ENCODE measurements at regions not wholly inside any gene's neighbourhood (a gene's known extent, or its start where the extent isn't known, plus 50 kb on each side); places are given as distances from the start of the nearest gene placed in this dataset.

DNA sequence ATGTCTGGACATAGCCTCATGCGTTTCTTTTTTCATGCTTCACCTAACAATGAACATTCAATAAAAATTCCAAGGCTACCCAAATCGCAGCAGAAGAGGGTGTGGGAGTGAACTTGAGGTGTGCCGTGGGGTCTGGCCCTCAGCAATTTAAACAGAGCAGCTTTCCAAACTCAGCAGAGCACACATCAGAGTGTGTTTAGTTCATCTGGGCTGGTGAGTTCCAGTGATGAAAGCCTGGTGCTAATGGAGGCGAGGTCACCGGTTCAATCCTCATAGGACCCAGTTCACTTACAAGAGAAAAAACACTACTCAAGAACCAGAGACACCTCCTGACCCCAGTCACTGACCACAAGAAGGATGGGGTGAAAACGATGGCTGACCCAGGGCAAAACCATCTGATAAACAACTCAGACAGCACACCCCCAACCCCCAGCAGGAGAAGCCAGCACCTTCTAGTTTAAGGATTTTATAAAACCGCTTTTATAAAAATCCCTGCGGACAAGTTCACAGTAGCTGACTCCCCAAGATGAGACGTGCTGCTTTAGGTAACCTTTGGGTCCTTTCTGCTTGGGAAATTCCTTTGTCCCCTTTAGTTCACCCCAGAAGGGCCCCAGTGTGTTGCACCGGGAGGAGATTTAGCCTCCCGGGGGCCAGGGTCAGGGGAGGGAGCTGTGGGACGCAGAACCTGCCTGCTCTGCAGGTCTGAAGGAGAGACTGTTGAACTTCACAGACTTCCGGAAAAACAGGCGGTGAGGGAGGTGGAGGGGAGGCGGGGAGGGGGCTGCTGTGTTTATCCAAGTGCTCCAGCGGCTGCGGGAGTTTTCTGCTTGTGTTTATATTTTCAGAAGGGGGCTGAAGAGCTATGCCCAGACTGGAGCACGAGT, 152.7 kb upstream of the SOX11 start:
- TF ChIP-seq, protein P1, sequence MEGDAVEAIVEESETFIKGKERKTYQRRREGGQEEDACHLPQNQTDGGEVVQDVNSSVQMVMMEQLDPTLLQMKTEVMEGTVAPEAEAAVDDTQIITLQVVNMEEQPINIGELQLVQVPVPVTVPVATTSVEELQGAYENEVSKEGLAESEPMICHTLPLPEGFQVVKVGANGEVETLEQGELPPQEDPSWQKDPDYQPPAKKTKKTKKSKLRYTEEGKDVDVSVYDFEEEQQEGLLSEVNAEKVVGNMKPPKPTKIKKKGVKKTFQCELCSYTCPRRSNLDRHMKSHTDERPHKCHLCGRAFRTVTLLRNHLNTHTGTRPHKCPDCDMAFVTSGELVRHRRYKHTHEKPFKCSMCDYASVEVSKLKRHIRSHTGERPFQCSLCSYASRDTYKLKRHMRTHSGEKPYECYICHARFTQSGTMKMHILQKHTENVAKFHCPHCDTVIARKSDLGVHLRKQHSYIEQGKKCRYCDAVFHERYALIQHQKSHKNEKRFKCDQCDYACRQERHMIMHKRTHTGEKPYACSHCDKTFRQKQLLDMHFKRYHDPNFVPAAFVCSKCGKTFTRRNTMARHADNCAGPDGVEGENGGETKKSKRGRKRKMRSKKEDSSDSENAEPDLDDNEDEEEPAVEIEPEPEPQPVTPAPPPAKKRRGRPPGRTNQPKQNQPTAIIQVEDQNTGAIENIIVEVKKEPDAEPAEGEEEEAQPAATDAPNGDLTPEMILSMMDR (IDR thresholded peaks at IDR 0.05; ENCODE audit: borderline replicate concordance, control extremely low read depth, extremely low read depth, insufficient read depth, missing control alignments), result no peak
- no peak for DNase-seq (ENCODE audit: low spot score)
- in situ Hi-C loops (cut with MboI; ENCODE audit: low sequenced_read_pairs, unreplicated experiment), result no loop called here

DNA sequence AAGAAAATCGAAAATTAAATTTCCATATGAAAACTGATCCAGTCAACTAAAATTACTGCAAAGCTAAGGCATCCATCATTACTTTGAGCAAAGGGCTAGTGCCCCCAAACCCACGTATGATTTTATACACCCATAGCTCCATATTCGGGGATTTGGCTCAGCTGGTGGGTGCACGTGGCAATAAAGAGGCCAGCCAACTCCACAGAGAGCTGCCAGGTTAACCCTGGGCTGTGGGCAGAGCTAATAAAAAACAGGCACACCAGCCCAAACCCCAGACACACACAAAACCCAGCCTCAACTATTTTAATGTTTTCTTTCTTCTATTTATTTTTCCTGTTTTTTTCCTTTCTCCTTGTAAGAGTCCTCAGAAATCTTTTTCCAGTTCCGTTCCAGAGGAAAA, 151.3 kb upstream of the SOX11 start:
- DNase-seq (ENCODE audit: low spot score), result no peak
- in situ Hi-C loops (cut with MboI; ENCODE audit: low sequenced_read_pairs, unreplicated experiment), result no loop called here
- TF ChIP-seq, protein P1 (IDR thresholded peaks at IDR 0.05; ENCODE audit: borderline replicate concordance, control extremely low read depth, extremely low read depth, insufficient read depth, missing control alignments), result no peak

DNA sequence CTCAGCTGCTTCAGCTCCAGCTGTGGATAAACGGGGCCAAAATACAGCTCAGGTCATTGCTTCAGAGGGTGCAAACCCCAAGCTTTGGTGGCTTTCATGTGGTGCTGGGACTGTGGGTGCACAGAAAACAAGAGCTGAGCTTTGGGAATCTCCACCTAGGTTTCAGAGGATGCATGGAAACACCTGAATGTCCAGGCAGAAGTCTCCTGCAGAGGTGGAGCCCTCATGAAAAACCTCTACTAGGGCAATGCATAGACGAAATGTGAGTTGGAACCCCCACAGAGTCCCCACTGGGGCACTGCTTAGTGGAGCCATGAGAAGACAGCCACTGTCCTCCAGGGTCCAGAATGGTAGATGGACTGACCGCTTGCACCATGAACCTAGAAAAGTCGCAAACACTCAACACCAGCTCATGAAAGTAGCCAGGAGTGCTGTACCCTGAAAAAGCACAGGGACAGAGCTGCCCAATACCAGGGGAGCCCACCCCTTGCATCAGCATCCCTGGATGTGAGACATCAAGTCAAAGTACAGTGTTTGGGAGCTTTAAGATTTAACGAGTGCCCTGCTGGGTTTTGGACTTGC, 147.9 kb upstream of the SOX11 start:
- in situ Hi-C loops (cut with MboI; ENCODE audit: low sequenced_read_pairs, unreplicated experiment), result no loop called here
- no peak for DNase-seq (ENCODE audit: low spot score)
- TF ChIP-seq, protein P1 (IDR thresholded peaks at IDR 0.05; ENCODE audit: borderline replicate concordance, control extremely low read depth, extremely low read depth, insufficient read depth, missing control alignments), result no peak

DNA sequence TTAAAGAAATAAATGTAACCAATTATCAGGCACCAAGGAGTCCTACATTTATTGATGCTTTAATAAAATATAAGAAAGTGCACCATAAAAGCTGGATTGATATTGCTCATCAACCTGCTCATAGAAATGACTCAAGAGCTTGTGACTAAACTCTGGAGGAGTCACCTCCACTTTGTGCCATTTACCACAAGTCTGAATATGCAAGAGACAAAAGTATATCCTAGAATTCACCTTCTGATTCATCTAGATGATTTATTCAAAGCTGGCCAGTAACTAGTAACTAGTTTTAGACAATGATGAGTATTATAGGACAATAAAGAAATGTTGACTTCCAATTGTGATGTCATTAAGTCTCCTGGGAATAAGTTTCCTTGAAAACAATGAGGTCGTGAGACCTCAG, 146.0 kb upstream of the SOX11 start:
- TF ChIP-seq, protein P1 (IDR thresholded peaks at IDR 0.05; ENCODE audit: borderline replicate concordance, control extremely low read depth, extremely low read depth, insufficient read depth, missing control alignments), result no peak
- in situ Hi-C loops (cut with MboI; ENCODE audit: low sequenced_read_pairs, unreplicated experiment), result no loop called here
- DNase-seq (ENCODE audit: low spot score), result no peak

DNA sequence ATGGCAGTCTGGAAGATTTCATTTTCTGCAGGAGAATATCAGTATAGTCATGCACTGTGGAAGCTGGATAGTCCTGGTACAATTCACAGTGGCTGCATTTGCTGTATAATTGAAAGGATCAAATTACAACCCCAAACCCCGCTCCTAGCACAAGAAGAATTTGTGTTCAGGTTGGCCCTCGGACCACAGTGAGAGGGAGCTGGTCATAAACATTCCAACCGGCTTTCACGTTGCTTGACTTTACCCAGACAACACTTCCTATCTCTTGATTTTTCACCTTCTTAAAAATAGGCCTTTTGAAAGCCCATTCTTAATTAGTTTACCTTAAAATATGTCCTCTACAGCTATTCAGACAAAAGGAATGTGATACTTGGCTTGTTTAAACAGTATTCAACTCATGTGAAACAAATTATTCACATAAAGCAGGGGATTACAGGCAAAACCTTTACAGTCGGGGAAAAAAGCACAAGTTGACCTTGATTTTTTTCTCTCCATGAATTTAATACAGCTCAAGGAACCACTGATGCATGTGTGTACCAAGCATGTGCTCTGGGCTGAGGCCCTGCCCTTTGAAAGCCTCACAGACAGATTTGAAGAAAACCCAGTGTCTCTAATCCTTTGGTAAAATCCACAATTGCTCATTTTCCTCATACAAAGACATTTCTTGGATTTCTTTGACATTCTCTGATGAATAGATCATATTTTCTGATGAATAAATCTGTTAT, 143.0 kb upstream of the SOX11 start:
- TF ChIP-seq, protein P1 (IDR thresholded peaks at IDR 0.05; ENCODE audit: borderline replicate concordance, control extremely low read depth, extremely low read depth, insufficient read depth, missing control alignments), result no peak
- in situ Hi-C loops (cut with MboI; ENCODE audit: low sequenced_read_pairs, unreplicated experiment), result no loop called here
- DNase-seq (ENCODE audit: low spot score), result no peak

DNA sequence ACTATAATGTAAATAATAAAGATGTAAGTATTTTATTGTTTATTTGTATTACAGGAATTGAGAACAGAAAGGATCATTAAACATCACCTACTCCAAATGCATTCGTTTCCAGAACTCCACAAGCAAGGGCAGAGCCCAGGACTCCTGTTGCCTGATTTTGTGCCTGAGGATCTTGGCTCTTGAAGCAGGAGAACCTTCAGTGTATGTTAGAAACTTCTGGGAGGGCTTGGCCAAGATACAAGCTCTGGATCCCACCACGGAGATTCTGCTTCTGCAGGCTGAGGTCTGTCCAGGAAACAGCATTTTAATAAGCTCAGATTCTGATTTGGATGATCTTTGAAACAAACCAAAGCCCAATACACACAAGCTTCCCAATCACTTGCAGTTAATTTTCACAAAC, 142.4 kb upstream of the SOX11 start:
- in situ Hi-C loops (cut with MboI; ENCODE audit: low sequenced_read_pairs, unreplicated experiment), result no loop called here
- no peak for DNase-seq (ENCODE audit: low spot score)
- TF ChIP-seq, protein P1 (IDR thresholded peaks at IDR 0.05; ENCODE audit: borderline replicate concordance, control extremely low read depth, extremely low read depth, insufficient read depth, missing control alignments), result no peak
